Smooth muscle cell (in vitro differentiated cells): ENCODE measurements at regions not wholly inside any gene's neighbourhood (a gene's known extent, or its start where the extent isn't known, plus 50 kb on each side); places are given as distances from the start of the nearest gene placed in this dataset.
"Not testable (repeated sequence)": the region's sequence is repeated elsewhere in the genome, so short reads cannot be mapped to it uniquely, and the experiment has no call there.

Experiments used
- DNase-seq: peaks from one replicate; lab custom pipeline; 2025; ENCODE audit not compliant: unreplicated experiment; lab: John Stamatoyannopoulos, UW
- H2AFZ ChIP-seq: fragments of 200-600 bp; sonication (generic); 2 replicates; pipeline ENCODE4 v1.6.0; 2016; ENCODE audit warnings: antibody characterized with exemption, low read depth, mild to moderate bottlenecking
- H3F3A ChIP-seq: fragments of 200-600 bp; sonication (generic); 2 replicates; pipeline ENCODE4 v1.6.0; 2017; ENCODE audit warnings: antibody characterized with exemption, low read depth
- H3K27ac ChIP-seq: fragments of 200-600 bp; sonication (generic); 2 replicates; pipeline ENCODE4 v1.5.1; 2016; ENCODE audit warnings: low read depth, mild to moderate bottlenecking
- H3K27me3 ChIP-seq: fragments of 200-600 bp; sonication (generic); 2 replicates; pipeline ENCODE4 v1.6.1; 2016; ENCODE audit warnings: low read depth, mild to moderate bottlenecking
- H3K36me3 ChIP-seq: fragments of 200-600 bp; sonication (generic); 2 replicates; pipeline ENCODE4 v1.5.1; 2016; ENCODE audit warnings: low read depth
- H3K4me1 ChIP-seq: fragments of 200-600 bp; sonication (generic); 2 replicates; pipeline ENCODE4 v1.5.1; 2016; ENCODE audit warnings: low read depth
- H3K4me2 ChIP-seq: fragments of 200-600 bp; sonication (generic); 2 replicates; pipeline ENCODE4 v1.6.0; 2016; ENCODE audit warnings: mild to moderate bottlenecking
- H3K4me3 ChIP-seq: fragments of 200-600 bp; sonication (generic); 2 replicates; pipeline ENCODE4 v1.5.1; 2016; ENCODE audit warnings: mild to moderate bottlenecking
- H3K79me2 ChIP-seq: fragments of 200-600 bp; sonication (generic); 2 replicates; pipeline ENCODE4 v1.6.0; 2016; ENCODE audit warnings: low read depth, mild to moderate bottlenecking
- H3K9ac ChIP-seq: fragments of 200-600 bp; sonication (generic); 2 replicates; pipeline ENCODE4 v1.6.0; 2016; ENCODE audit warnings: low read depth
- H3K9me3 ChIP-seq: fragments of 200-600 bp; sonication (generic); replicated peaks from 2 replicates; pipeline ENCODE4 v1.5.1; 2016; ENCODE audit warnings: low read depth
- H4K20me1 ChIP-seq: fragments of 200-600 bp; sonication (generic); 2 replicates; pipeline ENCODE4 v1.6.0; 2016; ENCODE audit warnings: low read depth
- CTCF ChIP-seq: fragments of 200-600 bp; sonication (generic); IDR thresholded peaks from 2 replicates; pipeline ENCODE4 v1.5.1; 2017; ENCODE audit warnings: borderline replicate concordance, mild to moderate bottlenecking, antibody characterized with exemption; ENCODE audit not compliant: insufficient read depth, poor library complexity, severe bottlenecking
- WGBS: methylation state at CpG from one replicate; pipeline ENCODE4 v1.1.7; 2016; ENCODE audit warnings: low lambda C conversion rate; 5-methylcytosine and 5-hydroxymethylcytosine counted together

DNA sequence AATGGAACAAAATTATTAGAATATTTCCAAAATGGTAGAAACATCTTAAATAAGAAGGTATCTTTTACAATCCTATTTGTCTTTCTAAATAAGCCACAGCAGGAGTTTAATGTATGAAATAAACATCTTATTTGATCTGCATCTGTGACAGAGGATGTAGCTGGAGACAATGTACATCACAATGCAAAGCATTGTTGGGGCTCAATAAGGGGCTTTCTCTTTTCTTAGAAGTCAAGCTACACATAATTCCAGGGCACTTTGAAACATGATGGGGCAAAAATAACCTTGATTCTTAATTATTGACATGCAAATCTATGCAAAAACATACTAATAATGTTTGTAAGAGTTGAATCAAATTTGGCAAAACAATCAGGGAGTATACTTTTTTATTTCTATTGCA, 255.1 kb downstream of the DSC3 start:
- TF ChIP-seq CTCF = no peak
- Histone ChIP-seq H3K4me1 (no peaks in the 10 kb centered on the region), H2AFZ (no peak overlapping the region), H3K36me3 (no peaks in the 10 kb centered on the region), H3K79me2 (no peaks in the 10 kb centered on the region), H3K9me3 (no peaks in the 10 kb centered on the region), H3K27ac (no peak overlapping the region), H3K9ac (no peak overlapping the region), H3K4me2 (no peak overlapping the region), H3K4me3 (no peak overlapping the region), H3F3A (no peaks in the 10 kb centered on the region), H3K27me3 (no peaks in the 10 kb centered on the region), H4K20me1 (no peaks in the 10 kb centered on the region)
- DNase-seq = no peak

DNA sequence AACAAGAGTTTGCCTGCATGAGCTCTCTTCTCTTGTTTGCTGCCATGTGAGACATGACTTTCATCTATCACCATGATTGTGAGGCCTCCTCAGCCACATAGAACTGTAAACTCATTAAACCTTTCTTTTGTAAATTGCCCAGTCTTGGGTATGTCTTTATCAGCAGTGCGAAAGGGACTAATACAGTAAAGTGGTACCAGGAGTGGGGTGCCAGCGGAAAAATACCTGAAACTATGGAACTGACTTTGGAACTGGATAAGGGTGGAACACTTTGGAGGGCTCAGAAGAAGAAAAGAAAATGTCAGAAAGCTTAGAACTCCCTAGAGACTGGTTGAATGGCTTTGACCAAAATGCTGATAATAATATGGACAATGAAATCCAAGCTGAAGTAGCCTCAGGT, 260.9 kb downstream of the DSC3 start:
- TF ChIP-seq CTCF = no peak
- no peaks in the 10 kb centered on the region for H3K27me3 ChIP-seq
- H3F3A ChIP-seq = no peaks in the 10 kb centered on the region
- no peaks in the 10 kb centered on the region for H3K9me3 ChIP-seq
- H3K9ac ChIP-seq = no peak overlapping the region
- WGBS = 96% methylated on average over 2 of the region's 2 CpGs
- H3K27ac ChIP-seq = no peak overlapping the region
- H3K4me2 ChIP-seq = no peak overlapping the region
- no peaks in the 10 kb centered on the region for H3K4me1 ChIP-seq
- H3K79me2 ChIP-seq = no peaks in the 10 kb centered on the region
- no peak for DNase-seq
- no peaks in the 10 kb centered on the region for H3K36me3 ChIP-seq
- H4K20me1 ChIP-seq = no peaks in the 10 kb centered on the region
- no peak overlapping the region for H2AFZ ChIP-seq
- no peak overlapping the region for H3K4me3 ChIP-seq

GRCh38 chr18:30775629-30776028, 266.9 kb downstream of the DSC3 start:
- H3K27me3 ChIP-seq = no peaks in the 10 kb centered on the region
- DNase-seq = no peak
- H3K9ac ChIP-seq = no peak overlapping the region
- no peaks in the 10 kb centered on the region for H4K20me1 ChIP-seq
- no peak overlapping the region for H2AFZ ChIP-seq
- H3K79me2 ChIP-seq = no peaks in the 10 kb centered on the region
- no peak for TF ChIP-seq CTCF
- H3F3A ChIP-seq = no peaks in the 10 kb centered on the region
- H3K36me3 ChIP-seq = no peaks in the 10 kb centered on the region
- H3K4me1 ChIP-seq = no peaks in the 10 kb centered on the region
- no peak overlapping the region for H3K4me2 ChIP-seq
- no peaks in the 10 kb centered on the region for H3K9me3 ChIP-seq
- H3K4me3 ChIP-seq = no peak overlapping the region
- no peak overlapping the region for H3K27ac ChIP-seq

DNA sequence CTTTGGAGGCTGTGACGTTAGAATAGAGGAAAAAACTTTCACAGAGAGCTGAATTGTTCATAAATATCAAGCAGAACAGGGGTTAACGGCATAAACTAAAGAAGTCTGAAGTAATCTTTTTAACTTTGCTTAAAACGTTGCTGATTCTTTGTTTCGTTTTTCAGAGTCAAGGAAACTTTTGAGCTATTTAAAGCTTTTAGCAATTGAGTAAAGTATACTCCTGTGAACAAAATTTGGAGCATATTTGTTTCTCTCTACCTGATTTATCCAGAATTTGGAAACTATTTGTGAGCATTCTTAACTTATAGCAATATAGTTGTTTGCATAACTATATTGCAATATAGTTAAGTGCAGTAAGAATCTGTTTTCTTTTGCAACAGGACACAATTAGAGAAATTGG, 270.4 kb downstream of the DSC3 start:
- not testable (repeated sequence) for H3K27ac ChIP-seq, H3K9me3 ChIP-seq, H2AFZ ChIP-seq, H3K36me3 ChIP-seq, H3K4me3 ChIP-seq, H3K4me2 ChIP-seq, H3F3A ChIP-seq, H3K27me3 ChIP-seq, H3K9ac ChIP-seq, H3K4me1 ChIP-seq, H4K20me1 ChIP-seq, H3K79me2 ChIP-seq, DNase-seq
- 90% methylated on average over 4 of the region's 4 CpGs for WGBS
